Astrocyte of the hippocampus (primary cell): ENCODE measurements at regions not wholly inside any gene's neighbourhood (a gene's known extent, or its start where the extent isn't known, plus 50 kb on each side); places are given as distances from the start of the nearest gene placed in this dataset.

ENCODE experiments used
- DNase-seq: peaks from one replicate; pipeline ENCODE4 v3.0.0; 2011; ENCODE audit warnings: low read depth, low spot score

GRCh38 chr10:36181426-36182178 lies 539.5 kb upstream of the FZD8 start:
- DNase-seq = peak; percentile 13

GRCh38 chr10:36178616-36179015 lies 536.5 kb upstream of the FZD8 start:
- no peak for DNase-seq

DNA sequence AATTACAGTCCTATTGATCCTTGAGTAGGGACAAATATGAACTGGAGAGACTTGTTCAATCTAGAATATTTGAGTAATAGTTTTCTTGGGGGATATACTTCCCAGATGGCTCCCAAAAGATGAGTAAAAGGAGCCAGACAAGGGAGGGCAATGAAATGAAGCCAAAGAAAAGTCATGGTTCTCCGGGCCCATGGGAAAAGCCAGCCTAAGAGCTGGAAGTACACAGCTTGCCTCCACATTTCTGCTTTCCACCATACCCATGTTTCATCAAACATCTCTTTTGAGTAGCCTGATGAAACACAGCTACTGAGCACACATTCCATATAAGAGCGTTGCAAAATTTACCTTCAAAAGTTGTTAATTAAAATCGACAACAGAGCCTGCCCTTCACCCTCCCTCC lies 535.0 kb upstream of the FZD8 start:
- DNase-seq = no peak

GRCh38 chr10:36175954-36176353 lies 533.9 kb upstream of the FZD8 start:
- DNase-seq = no peak

DNA sequence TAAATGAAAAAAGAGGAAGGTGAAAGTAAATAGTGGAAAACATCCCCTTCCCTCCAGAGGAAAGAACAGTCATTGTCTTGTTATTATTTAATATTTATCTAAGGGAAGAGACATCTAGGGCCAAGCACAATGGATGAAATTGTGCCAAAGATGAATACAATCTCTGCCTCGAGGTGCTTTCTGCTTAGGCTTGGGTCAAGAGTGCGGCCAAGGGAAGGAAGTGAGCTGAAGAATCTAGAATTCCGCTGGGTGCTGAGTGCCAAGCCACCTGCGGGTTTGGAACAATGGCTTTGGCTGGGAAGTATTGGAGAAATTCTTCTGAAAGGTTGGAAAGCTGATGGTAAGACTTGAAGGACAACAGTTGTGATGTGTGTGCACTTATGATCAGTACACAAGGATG lies 531.3 kb upstream of the FZD8 start:
- DNase-seq = no peak

DNA sequence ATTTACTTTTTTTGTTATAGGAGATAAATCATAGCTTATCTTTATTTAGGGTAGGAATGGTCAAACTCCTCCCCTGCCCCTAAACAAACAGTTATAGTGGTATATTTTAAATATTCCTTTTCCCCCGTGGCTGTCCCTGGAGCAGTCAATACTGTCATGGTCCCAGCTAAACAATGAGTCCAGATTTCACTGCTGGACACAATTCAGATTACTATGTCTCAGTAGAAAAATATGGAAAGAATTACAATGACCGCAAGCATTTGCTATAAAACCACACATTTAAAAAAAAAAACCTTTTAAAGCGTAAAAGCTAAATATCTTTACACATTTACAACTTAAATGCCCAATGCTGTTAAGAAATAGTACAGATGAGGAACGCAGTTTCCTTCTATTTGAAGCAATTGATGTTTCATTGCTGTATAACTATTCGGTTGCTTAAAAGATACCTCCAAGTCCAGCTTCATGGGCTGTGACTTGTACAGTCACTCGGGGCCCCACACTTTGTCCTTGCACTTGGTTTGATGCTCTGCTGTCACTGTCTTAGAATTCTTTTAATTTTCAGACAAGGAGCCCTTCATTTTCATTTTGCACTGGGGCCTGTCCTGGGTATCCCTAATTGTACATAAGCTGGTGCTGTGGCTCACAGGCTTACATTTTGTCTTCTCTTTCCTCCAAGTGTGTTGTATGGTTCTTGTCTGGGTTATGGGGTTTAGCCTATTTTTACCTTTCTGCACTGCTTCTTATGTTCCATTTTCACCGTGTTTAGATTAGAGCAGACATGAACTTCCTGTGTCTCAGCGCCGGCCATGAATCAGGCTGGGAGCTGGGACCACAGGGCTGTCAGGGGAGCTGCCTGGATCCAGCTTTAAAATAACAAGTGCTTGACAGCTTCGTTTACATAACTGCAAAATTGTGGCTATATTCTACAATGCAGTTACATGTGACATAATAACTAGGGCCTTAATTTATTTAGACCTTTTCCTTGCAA lies 530.2 kb upstream of the FZD8 start:
- DNase-seq = peak; percentile 73

DNA sequence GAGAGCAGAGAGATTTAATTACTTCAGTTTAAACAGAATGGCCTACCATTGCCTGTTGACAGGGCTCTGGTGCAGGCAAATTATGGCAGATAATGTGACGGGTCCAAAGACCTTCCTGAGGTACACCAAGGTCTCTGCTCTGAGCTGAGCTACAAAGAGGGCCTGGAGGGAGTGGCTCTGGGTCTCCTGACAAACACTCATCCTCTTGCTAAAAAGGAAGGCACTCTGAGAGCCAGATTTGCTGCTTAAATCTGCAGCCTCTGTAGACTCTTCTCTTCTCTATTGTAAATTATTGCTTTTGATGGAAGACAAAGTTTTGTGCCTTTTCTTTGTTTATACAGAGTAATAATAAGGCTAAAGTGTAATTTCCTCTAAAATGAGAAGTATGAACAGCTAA lies 529.5 kb upstream of the FZD8 start:
- DNase-seq = peak; percentile 9

- DNase-seq = no peak
These were observed 528.9 kb upstream of the FZD8 start for GRCh38 chr10:36170943-36171501.

DNA sequence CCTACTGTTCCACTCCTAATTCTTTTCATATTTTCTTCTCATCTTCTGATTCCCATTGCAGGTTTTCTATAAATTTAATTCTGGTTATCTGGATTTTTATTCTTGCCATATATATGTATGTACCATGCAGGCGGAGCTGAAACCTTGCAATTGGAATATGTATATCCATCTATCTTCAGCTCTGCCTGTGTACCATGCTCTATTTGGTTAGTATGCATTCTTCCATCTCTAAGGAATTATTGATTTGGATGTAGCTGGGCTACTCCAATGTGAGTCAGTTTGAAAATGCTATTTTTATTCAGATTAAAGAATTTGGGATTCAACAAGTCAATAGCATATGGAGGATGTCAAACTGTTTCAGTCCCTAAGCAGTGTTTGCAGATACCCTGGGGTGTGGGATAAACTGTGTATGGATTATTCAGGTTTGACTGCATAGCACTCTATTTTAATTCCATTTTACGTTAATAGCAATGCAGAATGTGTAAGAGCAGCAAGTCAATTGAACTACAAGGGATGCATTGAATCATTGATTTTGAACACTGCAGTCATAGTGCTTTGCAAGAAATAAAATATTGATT lies 528.1 kb upstream of the FZD8 start:
- no peak for DNase-seq

GRCh38 chr10:36168777-36169176 lies 526.7 kb upstream of the FZD8 start:
- DNase-seq = no peak

- DNase-seq = no peak
These were observed 522.7 kb upstream of the FZD8 start for GRCh38 chr10:36164556-36165504.

- no peak for DNase-seq
These were observed 521.7 kb upstream of the FZD8 start for GRCh38 chr10:36163827-36164226.

- no peak for DNase-seq
These were observed 515.4 kb upstream of the FZD8 start for GRCh38 chr10:36157486-36157885.

- no peak for DNase-seq
These were observed 506.1 kb upstream of the FZD8 start for GRCh38 chr10:36148207-36148606.

DNA sequence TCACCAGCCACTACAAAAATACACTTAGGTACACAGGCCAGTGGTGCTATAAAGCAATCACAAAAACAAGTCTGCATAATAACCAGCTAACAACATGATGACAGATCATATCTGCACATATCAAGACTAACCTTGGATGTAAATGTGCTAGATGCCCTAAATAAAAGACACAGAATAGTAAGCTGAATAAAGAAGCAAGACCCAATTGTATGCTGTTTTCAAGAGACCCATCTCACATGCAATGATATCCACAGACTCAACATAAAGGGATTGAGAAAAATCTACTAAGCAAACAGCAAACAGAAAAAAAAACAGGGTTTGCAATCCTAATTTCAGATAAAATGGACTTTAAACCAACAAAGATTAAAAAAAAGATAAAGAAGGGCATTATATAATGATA lies 505.4 kb upstream of the FZD8 start:
- DNase-seq = no peak

GRCh38 chr10:36141856-36142560 lies 499.9 kb upstream of the FZD8 start:
- no peak for DNase-seq

- DNase-seq = peak; percentile 25
These were observed 487.0 kb upstream of the FZD8 start for GRCh38 chr10:36129051-36129450.

GRCh38 chr10:36126076-36126475 lies 484.0 kb upstream of the FZD8 start:
- no peak for DNase-seq

GRCh38 chr10:36119455-36119854 lies 477.4 kb upstream of the FZD8 start:
- DNase-seq = no peak

GRCh38 chr10:36118314-36118713 lies 476.2 kb upstream of the FZD8 start:
- DNase-seq = peak; percentile 6
